ENCODE measurements at regions not wholly inside any gene's neighbourhood (a gene's known extent, or its start where the extent isn't known, plus 50 kb on each side); places are given as distances from the start of the nearest gene placed in this dataset.

DNA sequence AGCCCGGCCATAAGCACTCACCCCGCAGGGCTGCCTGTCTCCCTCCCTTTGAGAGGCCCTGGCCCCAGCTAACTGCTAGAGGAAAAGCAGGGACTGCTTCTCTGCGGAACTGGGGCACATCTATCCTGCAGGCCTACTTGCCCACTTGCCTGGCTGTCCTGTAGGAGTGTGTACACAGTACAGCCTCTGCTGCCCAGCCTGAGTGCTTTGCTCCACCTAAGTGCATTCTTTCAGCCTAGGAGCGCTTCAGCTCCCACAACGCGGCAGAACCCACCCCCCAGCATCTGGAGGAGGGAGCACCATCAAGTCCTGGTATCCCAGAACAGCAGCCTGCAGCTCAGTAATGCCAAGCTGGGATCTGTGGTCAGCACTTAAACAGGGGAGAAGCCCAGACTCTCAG, 79.9 kb upstream of the CD163 start:
- Histone ChIP-seq H3K9me1 (replicated peaks; ENCODE audit: control insufficient read depth, extremely low read depth, insufficient read depth, low read length) (no peaks in the 10 kb centered on the region), H3K9me3 (replicated peaks; ENCODE audit: control insufficient read depth, insufficient read depth, low read length) (no peaks in the 10 kb centered on the region), H3K36me3 (ENCODE audit: control insufficient read depth in 2 of 2, extremely low read depth in 1 of 2, insufficient read depth in 2 of 2, low read length in 2 of 2) (no peaks in the 10 kb centered on the region), H4K20me1 (replicated peaks; ENCODE audit: control insufficient read depth, extremely low read depth, insufficient read depth, low read length) (no peaks in the 10 kb centered on the region), H3K27me3 (ENCODE audit: control insufficient read depth in 2 of 2, insufficient read depth in 2 of 2, low read length in 2 of 2) (peaks cover 1 to 3% of the 10 kb centered on the region in 2 experiments), H3K27ac (ENCODE audit: insufficient read depth, low read depth, low read length) (no peak overlapping the region), H2AFZ (ENCODE audit: low read depth, low read length) (no peak overlapping the region), H3K4me1 (ENCODE audit: control insufficient read depth, extremely low read depth, insufficient read depth, low read length) (no peaks in the 10 kb centered on the region), H3K4me3 (replicated peaks in 1 of 3; ENCODE audit: insufficient read depth in 1 of 3, low read depth in 1 of 3, low read length in 3 of 3) (no peak overlapping the region), H3K9ac (replicated peaks; ENCODE audit: extremely low read depth, insufficient read depth, low read length) (no peak overlapping the region), H3K79me2 (ENCODE audit: control insufficient read depth, insufficient read depth, low read length) (no peaks in the 10 kb centered on the region), H3K4me2 (ENCODE audit: insufficient read depth, low read length) (no peak overlapping the region)
- FAIRE-seq (no peak), DNase-seq (ENCODE audit: low read depth, low spot score) (no peak)
- TF ChIP-seq CTCF (IDR thresholded peaks at IDR 0.05; ENCODE audit: extremely low read depth in 1 of 2, insufficient read depth in 1 of 2, low read depth in 1 of 2, low read length in 2 of 2), result no peak
- TF ChIP-seq GATA2 (IDR thresholded peaks at IDR 0.05; ENCODE audit: insufficient read depth, insufficient read length, low read depth, low read length), result no peak
- no peak for TF ChIP-seq JUN (IDR thresholded peaks at IDR 0.05; ENCODE audit: borderline replicate concordance, insufficient read depth, insufficient read length, low read depth)
- no peak for TF ChIP-seq MAX (IDR thresholded peaks at IDR 0.05; ENCODE audit: insufficient read depth, insufficient read length)
- no peak for TF ChIP-seq FOS (IDR thresholded peaks at IDR 0.05; ENCODE audit: borderline replicate concordance, insufficient read depth, low read length)
- no peak for TF ChIP-seq EZH2 (IDR thresholded peaks at IDR 0.05; ENCODE audit: borderline replicate concordance, low read depth, low read length, severe bottlenecking)
- no peak for TF ChIP-seq POLR2A (IDR thresholded peaks at IDR 0.05; ENCODE audit: low read depth, low read length)
- no peak for TF ChIP-seq POLR2AphosphoS5 (IDR thresholded peaks at IDR 0.05; ENCODE audit: insufficient read depth, low read depth, low read length)
- no peak for TF ChIP-seq MYC (IDR thresholded peaks at IDR 0.05; ENCODE audit: low read depth, low read length)
- dilution Hi-C loops (cut with MboI; ENCODE audit: extremely low pct_ligation_motif_present, low sequenced_read_pairs) (no loop called here), intact Hi-C loops (cut with micrococcal nuclease) (no loop called here)
- POLR2A ChIA-PET, result no interaction called here
- no TSS peak for BruUV-seq (replicated peaks)
- CTCF ChIA-PET, result interaction anchor here (1.4 kb wide), 1 partner anchor 8 kb away, joined by 4 read pairs; no protein-coding TSS in a partner anchor
